Activated effector memory CD4-positive, alpha-beta T cell treated with Interleukin-2 at 50 U/mL for 16 hours (primary cell): ENCODE measurements at regions not wholly inside any gene's neighbourhood (a gene's known extent, or its start where the extent isn't known, plus 50 kb on each side); places are given as distances from the start of the nearest gene placed in this dataset.

ENCODE experiments used
- DNase-seq: peaks from one replicate; pipeline ENCODE4 v3.0.0-alpha.2; 2020

- DNase-seq: no peak
Measured at GRCh38 chr6:170025935-170026750, 264.7 kb downstream of the DLL1 start.

- no peak for DNase-seq
Measured at GRCh38 chr6:170025341-170025911, 265.5 kb downstream of the DLL1 start.

GRCh38 chr6:170024940-170025339 lies 265.9 kb downstream of the DLL1 start:
- DNase-seq: no peak

GRCh38 chr6:170023620-170024521 lies 267.0 kb downstream of the DLL1 start:
- DNase-seq: no peak

GRCh38 chr6:170022827-170023619 lies 267.9 kb downstream of the DLL1 start:
- no peak for DNase-seq

GRCh38 chr6:170022291-170022722 lies 268.6 kb downstream of the DLL1 start:
- DNase-seq: no peak

GRCh38 chr6:170021579-170021978 lies 269.3 kb downstream of the DLL1 start:
- DNase-seq: no peak

GRCh38 chr6:170019818-170020583 lies 268.6 kb downstream of the ERMARD start:
- no peak for DNase-seq

GRCh38 chr6:170018936-170019817 lies 267.8 kb downstream of the ERMARD start:
- DNase-seq: no peak

- DNase-seq: no peak
Measured at GRCh38 chr6:170018422-170018935, 267.1 kb downstream of the ERMARD start.

GRCh38 chr6:170017603-170018320 lies 266.3 kb downstream of the ERMARD start:
- no peak for DNase-seq

GRCh38 chr6:170013815-170014214 lies 262.4 kb downstream of the ERMARD start:
- DNase-seq: no peak

GRCh38 chr6:170012037-170012330 lies 260.6 kb downstream of the ERMARD start:
- no peak for DNase-seq

GRCh38 chr6:170011204-170012036 lies 260.0 kb downstream of the ERMARD start:
- DNase-seq: no peak

GRCh38 chr6:170010665-170011203 lies 259.3 kb downstream of the ERMARD start:
- DNase-seq: no peak

- DNase-seq: no peak
Measured at GRCh38 chr6:170008294-170008785, 256.9 kb downstream of the ERMARD start.

GRCh38 chr6:170007468-170008293 lies 256.3 kb downstream of the ERMARD start:
- DNase-seq: no peak
